CD4-positive, alpha-beta T cell treated with Interleukin-15 for 4 hours (primary cell): ENCODE measurements at regions not wholly inside any gene's neighbourhood (a gene's known extent, or its start where the extent isn't known, plus 50 kb on each side); places are given as distances from the start of the nearest gene placed in this dataset.

Experiments
- DNase-seq: peaks from one replicate; pipeline ENCODE4 v3.0.0-alpha.2; 2020; ENCODE audit warnings: low spot score

DNA sequence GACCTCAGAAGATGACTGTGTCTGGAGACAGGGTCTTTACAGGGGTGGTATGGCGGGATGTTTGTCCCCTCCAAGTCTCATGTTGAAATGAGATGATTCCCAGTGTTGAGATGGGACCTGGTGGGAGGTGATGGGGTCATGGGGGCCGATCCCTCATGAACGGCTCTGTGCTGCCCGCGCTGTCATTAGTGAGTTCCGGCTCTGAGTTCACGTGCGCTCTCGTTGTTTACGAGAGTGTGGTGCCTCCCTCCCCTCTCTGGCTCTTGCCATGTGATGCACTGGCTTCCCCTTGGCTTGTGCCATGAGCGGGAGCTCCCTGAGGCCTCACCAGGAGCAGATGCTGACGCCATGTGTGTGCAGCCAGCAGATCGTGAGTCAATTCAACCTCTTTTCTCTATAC is 830.8 kb downstream of the TBC1D22A start:
- no peak for DNase-seq

GRCh38 chr22:47592791-47593190 is 830.3 kb downstream of the TBC1D22A start:
- DNase-seq: no peak

DNA sequence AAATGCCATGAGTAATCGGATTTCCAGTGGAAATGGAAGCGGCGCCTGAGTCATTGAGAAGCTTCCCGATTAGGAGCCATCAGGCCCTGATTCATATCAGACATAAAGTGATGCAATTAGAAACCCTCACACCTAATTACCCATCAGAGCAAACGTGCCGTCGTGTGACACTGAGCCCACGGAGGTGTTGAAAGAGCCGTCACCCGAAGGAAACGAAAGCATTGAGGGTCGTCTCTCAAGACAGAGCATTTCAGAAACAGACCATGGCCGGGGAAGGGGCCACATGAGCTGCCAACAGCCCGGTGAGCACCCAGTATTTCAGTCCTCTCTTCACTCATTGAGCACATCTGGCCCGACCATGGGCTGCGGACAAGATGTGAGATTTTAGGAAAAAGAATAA is 829.3 kb downstream of the TBC1D22A start:
- no peak for DNase-seq

DNA sequence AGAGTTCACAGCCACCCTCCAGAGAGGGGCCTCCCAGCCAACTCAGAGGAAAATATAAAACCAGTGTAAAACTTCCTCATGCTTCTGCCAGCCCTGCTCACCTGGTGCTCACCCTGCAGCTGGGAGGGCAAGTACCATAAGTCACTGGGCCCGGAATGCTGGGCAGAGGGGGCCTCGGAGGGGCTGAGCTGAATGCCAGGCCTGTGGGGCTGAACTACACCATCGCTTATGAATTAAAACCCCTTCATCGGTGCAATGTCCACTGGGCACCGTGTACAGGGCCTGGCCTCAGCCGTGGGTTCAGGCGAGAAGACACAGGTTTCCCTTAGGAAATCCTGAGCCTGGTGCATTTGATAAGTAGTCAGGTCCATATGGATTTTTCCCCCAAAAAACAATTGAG is 828.6 kb downstream of the TBC1D22A start:
- no peak for DNase-seq

DNA sequence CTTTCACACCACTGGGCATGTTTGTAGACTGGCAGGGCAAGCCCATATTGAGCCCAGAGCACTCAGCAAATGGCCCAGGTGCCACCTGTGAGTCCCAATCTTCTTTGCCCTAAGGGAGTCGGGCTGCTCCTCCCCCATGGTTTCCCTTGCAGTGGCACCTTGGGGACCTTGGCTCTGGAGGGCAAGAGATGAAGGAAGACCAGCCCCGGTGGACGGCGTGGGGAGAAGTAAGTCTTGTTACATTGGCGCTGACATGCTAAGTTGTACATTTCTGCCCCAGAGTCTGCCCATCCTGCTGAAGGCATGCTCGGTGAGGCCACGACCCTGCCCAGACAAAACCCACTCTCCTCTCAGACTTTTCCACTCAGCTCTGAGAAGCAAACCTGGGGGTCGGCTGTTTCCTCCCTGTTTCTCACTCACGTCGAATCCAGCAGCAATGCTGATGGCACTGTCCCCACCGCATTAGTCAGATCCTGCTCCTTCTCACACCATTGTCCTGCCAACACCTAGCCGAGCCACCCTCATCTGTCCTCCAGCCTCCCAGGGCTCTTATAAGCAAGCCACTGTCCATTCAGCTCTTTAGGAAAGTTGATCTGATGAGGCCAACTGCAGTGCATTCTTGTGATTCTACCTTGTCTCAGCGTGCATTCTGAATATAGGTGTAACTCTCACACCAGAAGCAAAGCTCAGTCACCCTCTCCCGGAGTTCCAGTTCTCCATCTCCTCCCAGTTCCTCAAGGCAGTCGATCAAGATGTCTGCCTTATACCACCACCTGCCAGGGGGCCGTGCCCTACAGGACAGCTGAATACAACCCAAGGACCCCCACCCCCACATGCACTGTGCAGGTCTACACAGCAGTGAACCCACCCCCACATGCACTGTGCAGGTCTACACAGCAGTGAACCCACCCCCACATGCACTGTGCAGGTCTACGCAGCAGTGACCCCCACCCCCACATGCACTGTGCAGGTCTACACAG is 827.1 kb downstream of the TBC1D22A start:
- DNase-seq: no peak

- no peak for DNase-seq
Measured at GRCh38 chr22:47588578-47588960, 826.1 kb downstream of the TBC1D22A start.

DNA sequence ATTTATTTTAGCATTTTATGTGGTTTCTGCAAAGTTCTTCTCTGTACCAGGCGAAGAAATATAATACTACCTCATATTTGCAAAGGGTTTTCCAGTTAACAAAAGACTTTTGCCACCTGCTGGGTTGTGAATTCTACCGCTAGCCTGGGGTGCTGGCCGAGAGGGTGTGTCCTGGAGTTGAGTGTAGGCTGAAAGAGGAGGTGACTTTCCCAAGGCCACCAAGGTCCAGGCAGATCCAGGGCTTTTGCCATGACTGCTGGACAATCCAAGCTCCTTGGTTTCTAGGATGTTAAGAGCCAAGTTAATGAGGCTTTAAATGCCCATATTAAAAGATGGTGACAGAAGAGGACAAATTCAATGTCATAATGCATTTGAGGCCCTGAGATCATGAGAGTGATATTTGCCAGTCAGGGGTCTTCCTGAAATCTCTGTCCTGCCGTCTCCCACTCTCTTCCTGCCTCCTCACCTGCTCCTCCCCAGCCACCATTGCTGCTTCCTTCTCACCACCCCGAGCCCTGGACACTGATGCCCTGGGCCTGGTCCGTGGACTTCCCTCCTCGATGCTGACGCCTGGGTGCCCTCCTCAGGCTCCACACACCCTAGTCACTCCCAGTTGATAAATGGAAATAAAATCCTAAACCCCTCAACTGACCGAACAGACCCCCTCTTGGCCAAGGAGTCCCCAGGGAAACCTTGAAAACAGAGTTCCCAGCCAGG is 825.6 kb downstream of the TBC1D22A start:
- no peak for DNase-seq

GRCh38 chr22:47587361-47587760 is 824.9 kb downstream of the TBC1D22A start:
- no peak for DNase-seq

- no peak for DNase-seq
Measured at GRCh38 chr22:47586946-47587345, 824.5 kb downstream of the TBC1D22A start.

DNA sequence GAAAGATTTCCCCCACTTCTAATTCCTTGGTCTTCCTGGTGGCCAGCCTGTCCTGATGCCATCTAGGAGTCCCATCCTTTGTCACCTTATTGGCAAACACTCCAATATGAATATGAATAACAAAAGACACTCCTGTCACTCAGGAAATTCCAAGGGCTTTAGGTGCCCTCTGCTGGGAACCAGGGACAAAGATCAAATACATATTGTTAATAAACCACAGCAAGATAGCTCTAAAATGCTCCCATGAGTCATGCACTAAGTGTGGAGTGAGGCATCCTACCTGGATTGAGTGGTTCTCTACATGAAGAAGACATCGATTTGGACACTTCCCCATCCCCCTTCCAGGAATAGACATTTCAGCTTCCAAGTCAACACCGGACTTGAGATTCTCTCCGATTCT is 823.6 kb downstream of the TBC1D22A start:
- no peak for DNase-seq

- DNase-seq: no peak
Measured at GRCh38 chr22:47583959-47584562, 821.6 kb downstream of the TBC1D22A start.

- no peak for DNase-seq
Measured at GRCh38 chr22:47582067-47582466, 819.6 kb downstream of the TBC1D22A start.

- DNase-seq: no peak
Measured at GRCh38 chr22:47580121-47580520, 817.7 kb downstream of the TBC1D22A start.

- no peak for DNase-seq
Measured at GRCh38 chr22:47576908-47577307, 814.5 kb downstream of the TBC1D22A start.

- no peak for DNase-seq
Measured at GRCh38 chr22:47575291-47575690, 812.8 kb downstream of the TBC1D22A start.

GRCh38 chr22:47574556-47574955 is 812.1 kb downstream of the TBC1D22A start:
- DNase-seq: no peak

- no peak for DNase-seq
Measured at GRCh38 chr22:47573141-47573540, 810.7 kb downstream of the TBC1D22A start.

DNA sequence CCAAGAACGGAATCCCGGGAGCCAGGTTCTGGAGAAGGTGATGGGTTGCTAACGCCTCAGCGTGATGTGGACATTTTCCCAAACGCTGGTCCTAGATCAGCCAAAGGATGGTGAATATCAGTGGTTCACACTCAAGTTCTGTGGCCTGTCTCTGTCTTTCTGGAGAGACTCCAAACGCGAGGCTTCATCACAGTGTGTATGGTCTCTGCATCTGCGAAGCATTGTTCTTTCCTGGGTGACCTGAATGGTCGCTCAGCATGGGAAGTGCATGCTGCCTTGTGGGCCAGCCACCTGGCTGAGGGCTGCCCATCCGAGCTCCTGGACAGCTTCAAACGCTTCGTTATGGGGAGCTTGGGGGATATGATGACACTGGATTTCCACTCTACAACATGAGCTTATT is 810.0 kb downstream of the TBC1D22A start:
- no peak for DNase-seq

- no peak for DNase-seq
Measured at GRCh38 chr22:47571616-47572015, 809.2 kb downstream of the TBC1D22A start.

GRCh38 chr22:47570851-47571250 is 808.4 kb downstream of the TBC1D22A start:
- DNase-seq: no peak

DNA sequence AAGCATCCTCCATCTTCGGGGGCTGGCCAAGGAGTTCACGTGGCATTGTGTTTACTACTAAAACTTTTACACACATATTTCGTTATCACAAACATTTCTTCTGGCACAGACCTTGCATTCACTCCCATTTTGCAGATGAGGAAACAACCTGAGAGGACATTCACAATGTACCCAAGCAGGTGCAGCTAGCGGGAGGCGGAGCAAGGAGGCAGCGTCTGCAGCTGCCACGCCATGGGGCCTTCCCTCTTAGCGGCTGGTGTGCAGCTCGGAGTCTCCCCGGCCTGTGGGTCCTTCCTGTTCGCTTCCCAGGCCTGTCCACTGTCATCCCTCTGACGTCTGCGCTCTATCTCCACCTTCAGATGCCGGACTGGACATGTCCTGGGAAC is 807.8 kb downstream of the TBC1D22A start:
- DNase-seq: no peak

DNA sequence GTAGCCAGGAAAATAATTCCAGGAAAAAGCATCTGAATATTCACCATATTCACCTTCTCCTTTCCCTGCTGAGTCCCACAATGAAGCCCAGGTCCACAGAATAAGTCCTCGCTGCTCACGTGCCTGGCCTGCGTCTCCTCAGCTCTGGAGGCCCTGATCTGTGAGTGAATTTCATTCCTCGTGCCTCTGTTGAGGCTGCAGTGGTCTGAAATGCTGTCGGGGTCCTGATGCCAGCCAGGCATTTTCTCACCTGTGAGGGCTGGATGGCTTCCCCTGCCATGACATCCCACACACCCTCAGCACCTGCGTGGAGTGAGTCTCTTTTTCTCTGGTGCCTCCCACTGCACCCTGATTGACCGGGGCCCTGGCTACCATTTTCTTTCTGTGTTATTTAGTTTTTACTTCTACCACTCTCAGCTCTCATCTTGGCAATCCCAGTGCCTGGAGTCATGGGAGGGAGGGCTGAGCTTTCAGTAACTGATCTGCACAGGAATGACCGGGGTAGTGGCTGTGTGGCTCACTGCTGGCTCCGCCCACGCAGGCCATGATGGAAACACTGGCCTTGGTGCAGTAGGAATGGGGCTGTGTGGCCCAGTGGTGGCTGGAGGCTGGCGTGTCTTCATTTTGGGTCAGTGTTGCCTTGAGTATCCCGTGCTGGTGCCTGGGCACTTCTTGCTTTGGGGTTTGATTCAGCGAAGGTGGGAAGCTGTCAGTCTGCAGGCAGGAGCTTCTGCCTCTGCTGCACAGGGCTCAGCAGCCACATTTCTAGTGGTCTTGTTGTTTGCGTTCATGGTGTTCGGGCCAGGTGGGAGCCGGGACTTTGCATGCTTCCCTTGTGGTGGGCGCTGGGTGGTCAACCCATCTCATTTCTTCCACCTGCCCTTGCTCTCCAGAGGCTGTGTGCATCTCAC is 807.2 kb downstream of the TBC1D22A start:
- DNase-seq: no peak
